ENCODE measurements at regions not wholly inside any gene's neighbourhood (a gene's known extent, or its start where the extent isn't known, plus 50 kb on each side); places are given as distances from the start of the nearest gene placed in this dataset.
A peak's percentile ranks its signal among the peaks of the same experiment; 100 is the strongest.

DNA sequence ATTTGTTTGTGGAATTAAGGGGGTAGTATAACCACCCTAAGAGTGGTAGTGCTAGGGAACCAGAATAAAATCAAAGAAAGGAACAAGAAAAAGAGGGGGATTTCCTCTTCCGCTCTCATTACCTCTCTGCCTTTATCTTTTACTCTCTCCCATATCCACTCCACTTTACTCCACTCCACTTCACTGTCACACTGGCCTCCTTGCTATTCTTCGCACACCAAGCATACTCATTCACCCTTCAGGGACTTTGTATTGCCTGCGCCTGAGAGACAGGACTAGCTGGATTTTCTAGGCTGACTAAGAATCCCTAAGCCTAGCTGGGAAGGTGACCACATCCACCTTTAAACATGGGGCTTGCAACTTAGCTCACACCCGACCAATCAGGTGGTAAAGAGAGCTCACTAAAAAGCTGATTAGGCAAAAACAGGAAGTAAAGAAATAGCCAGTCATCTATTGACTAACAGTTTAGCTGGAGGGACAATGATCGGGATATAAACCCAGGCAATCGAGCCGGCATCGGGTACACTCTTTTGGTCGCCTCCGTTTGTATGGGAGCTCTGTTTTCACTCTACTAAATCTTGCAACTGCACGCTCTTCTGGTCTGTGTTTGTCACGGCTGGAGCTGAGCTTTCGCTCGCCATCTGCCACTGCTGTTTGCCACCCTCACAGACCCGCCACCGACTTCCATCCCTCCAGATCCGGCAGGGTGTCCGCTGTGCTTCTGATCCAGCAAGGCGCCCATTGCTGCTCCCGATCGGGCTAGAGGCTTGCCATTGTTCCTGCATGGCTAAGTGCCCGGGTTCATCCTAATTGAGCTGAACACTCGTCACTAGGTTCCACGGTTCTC lies 121.8 kb downstream of the FAM170A start:
- no peak overlapping the region for H2BK120ac ChIP-seq (ENCODE audit: low read depth, low read length)
- H3K9ac ChIP-seq (ENCODE audit: low read depth, low read length), result no peak overlapping the region
- H3K27ac ChIP-seq (ENCODE audit: insufficient read depth, low read length), result no peak overlapping the region
- H2AFZ ChIP-seq (replicated peaks; ENCODE audit: low read length, poor library complexity), result no peak overlapping the region
- dilution Hi-C loops (cut with HindIII; ENCODE audit: low sequenced_read_pairs, unreplicated experiment), result no loop called here
- H3K4ac ChIP-seq (ENCODE audit: low read depth, low read length), result no peak overlapping the region
- no peak overlapping the region for H4K91ac ChIP-seq (ENCODE audit: insufficient read depth, low read depth, low read length)
- no peak overlapping the region for H2AK9ac ChIP-seq (replicated peaks; ENCODE audit: low read depth, low read length, poor library complexity)
- H4K8ac ChIP-seq (ENCODE audit: low read depth in 2 of 2, low read length in 2 of 2), result no peak overlapping the region
- no peaks in the 10 kb centered on the region for H4K20me1 ChIP-seq (ENCODE audit: insufficient read depth, low read length)
- H3K18ac ChIP-seq (ENCODE audit: low read depth, low read length), result no peak overlapping the region
- CTCF ChIA-PET, result no interaction called here
- no peaks in the 10 kb centered on the region for H3K79me1 ChIP-seq (ENCODE audit: low read depth in 1 of 2, low read length in 2 of 2)
- no peak overlapping the region for H3K14ac ChIP-seq (replicated peaks; ENCODE audit: low read depth, low read length)
- no peak overlapping the region for H3K23ac ChIP-seq (ENCODE audit: low read depth, low read length)
- H4K5ac ChIP-seq (ENCODE audit: low read depth, low read length), result no peak overlapping the region
- no peaks in the 10 kb centered on the region for H3K4me1 ChIP-seq (ENCODE audit: control insufficient read depth, insufficient read depth, low read length)
- no peak overlapping the region for H3K56ac ChIP-seq (ENCODE audit: extremely low read depth, insufficient read depth, low read length)
- ATAC-seq (ENCODE audit: low read depth) (no peak), DNase-seq (no peak)
- no peak for TF ChIP-seq SMC3 (IDR thresholded peaks at IDR 0.05; ENCODE audit: low read depth, low read length)
- TF ChIP-seq MAFK (IDR thresholded peaks at IDR 0.05; ENCODE audit: low read depth, low read length), result peak; percentile 58
- H2BK15ac ChIP-seq (ENCODE audit: low read depth, low read length), result no peak overlapping the region
- in situ Hi-C loops (cut with MboI; ENCODE audit: low sequenced_read_pairs), result no loop called here
- no peaks in the 10 kb centered on the region for H3K36me3 ChIP-seq (ENCODE audit: control insufficient read depth, insufficient read depth, low read length)
- no peaks in the 10 kb centered on the region for H3K9me3 ChIP-seq (ENCODE audit: control insufficient read depth, insufficient read depth, low read length)
- intact Hi-C loops (cut with micrococcal nuclease), result no loop called here
- H3K9me1 ChIP-seq (ENCODE audit: insufficient read depth, low read length), result no peaks in the 10 kb centered on the region
- no peak overlapping the region for H2BK5ac ChIP-seq (ENCODE audit: low read depth, low read length, poor library complexity, severe bottlenecking)
- BruUV-seq (replicated peaks), result no TSS peak
- WGBS, 2 experiments (ENCODE audit: extremely low coverage in 2 of 2, insufficient read length in 1 of 2), result 79% methylated on average over 7 of the region's 24 CpGs; no CpG with 5 or more reads in 1 of the 2 experiments
- H3K27me3 ChIP-seq (ENCODE audit: control insufficient read depth, insufficient read depth, low read length), result no peaks in the 10 kb centered on the region
- no peak overlapping the region for H2AK5ac ChIP-seq (ENCODE audit: low read depth, low read length)
- H3K4me3 ChIP-seq (ENCODE audit: insufficient read depth, low read depth, low read length), result no peak overlapping the region
- H3K4me2 ChIP-seq (ENCODE audit: low read depth, low read length), result no peak overlapping the region
- no peak overlapping the region for H2BK20ac ChIP-seq (ENCODE audit: low read depth, low read length)
- POLR2A ChIA-PET (ENCODE audit: unreplicated experiment), result no interaction called here
